Left lung (tissue), 4 donors: ENCODE measurements at regions not wholly inside any gene's neighbourhood (a gene's known extent, or its start where the extent isn't known, plus 50 kb on each side); places are given as distances from the start of the nearest gene placed in this dataset.

Experiments used
- ATAC-seq: fragments of 200-7000 bp; cut with Tn5 transposase; one replicate; pipeline ENCODE4 v1.9.1; 2020; ENCODE audit warnings: moderate library complexity
- DNase-seq, 4 donors: peaks; one replicate each; pipeline ENCODE4 v3.0.0-alpha.2; 2013 to 2020
- H3K27ac ChIP-seq, 2 donors: fragments of 200-600 bp; sonication (generic) in 1 of 2; one replicate each; pipeline versions ENCODE4 v1.5.0 to v1.8.0; 2020 to 2021
- H3K27me3 ChIP-seq, 2 donors: fragments of 200-600 bp; sonication (generic) in 1 of 2; one replicate each; pipeline versions ENCODE4 v1.5.0 to v1.8.0; 2020 to 2021
- H3K36me3 ChIP-seq, 2 donors: fragments of 200-600 bp; sonication (generic) in 1 of 2; one replicate each; pipeline versions ENCODE4 v1.5.0 to v1.8.0; 2020 to 2021
- H3K4me1 ChIP-seq, 2 donors: fragments of 200-600 bp; one replicate each; pipeline ENCODE4 v1.8.0; 2021
- H3K4me3 ChIP-seq, 2 donors: fragments of 200-600 bp; sonication (generic) in 1 of 2; one replicate each; pipeline versions ENCODE4 v1.5.0 to v1.8.0; 2020 to 2021; ENCODE audit warnings: mild to moderate bottlenecking in 1 of 2
- H3K9me3 ChIP-seq, 2 donors: fragments of 200-600 bp; sonication (generic) in 1 of 2; one replicate each; pipeline versions ENCODE4 v1.5.0 to v1.8.0; 2020 to 2021
- CTCF ChIP-seq, 2 donors: fragments of 200-600 bp; sonication (generic) in 1 of 2; IDR thresholded peaks; one replicate each; pipeline versions ENCODE4 v1.5.0 to v1.8.0; 2021; ENCODE audit warnings: antibody characterized with exemption in 2 of 2
- intact Hi-C, 2 donors: fragments of 100-400 bp; cut with DNase I; formaldehyde crosslinking; loops; one replicate each; pipeline versions ENCODE4 v1.11.2 to v1.14.2; 2022
- donor health status: DM: no; HTN: yes; CAD: no.
- donor health status: DM: no; HTN: no; CAD: no.

- no peak for DNase-seq
- intact Hi-C loops = no loop called here
- H3K36me3 ChIP-seq = no peaks in the 10 kb centered on the region
- no peaks in the 10 kb centered on the region for H3K9me3 ChIP-seq
- ATAC-seq = no peak
- no peak for TF ChIP-seq CTCF (IDR thresholded peaks at IDR 0.05)
- H3K4me3 ChIP-seq = no peak overlapping the region
- no peak overlapping the region for H3K27ac ChIP-seq
- no peaks in the 10 kb centered on the region for H3K4me1 ChIP-seq
- no peaks in the 10 kb centered on the region for H3K27me3 ChIP-seq
These were observed 181.9 kb downstream of the CEP135 start for GRCh38 chr4:56130606-56131155.

GRCh38 chr4:56129431-56129861 lies 180.7 kb downstream of the CEP135 start:
- H3K27me3 ChIP-seq = no peaks in the 10 kb centered on the region
- no peaks in the 10 kb centered on the region for H3K9me3 ChIP-seq
- ATAC-seq (peak; percentile 85), DNase-seq (no peak)
- no peak for TF ChIP-seq CTCF (IDR thresholded peaks at IDR 0.05)
- intact Hi-C loops = no loop called here
- H3K4me1 ChIP-seq = no peaks in the 10 kb centered on the region
- H3K4me3 ChIP-seq = no peak overlapping the region
- no peak overlapping the region for H3K27ac ChIP-seq
- no peaks in the 10 kb centered on the region for H3K36me3 ChIP-seq

- no peak for ATAC-seq
- H3K4me1 ChIP-seq = no peaks in the 10 kb centered on the region
- no peak for TF ChIP-seq CTCF (IDR thresholded peaks at IDR 0.05)
- no peak for DNase-seq
- intact Hi-C loops = no loop called here
- H3K27me3 ChIP-seq = no peaks in the 10 kb centered on the region
- no peak overlapping the region for H3K4me3 ChIP-seq
- H3K27ac ChIP-seq = no peak overlapping the region
- H3K36me3 ChIP-seq = no peaks in the 10 kb centered on the region
- no peaks in the 10 kb centered on the region for H3K9me3 ChIP-seq
These were observed 179.5 kb downstream of the CEP135 start for GRCh38 chr4:56128213-56128612.

- peak in 2 of 4 donors; percentile 44 to 60 for DNase-seq
- H3K27ac ChIP-seq = no peak overlapping the region
- intact Hi-C loops = no loop called here
These were observed 179.0 kb downstream of the CEP135 start for GRCh38 chr4:56127716-56128115.

GRCh38 chr4:56123547-56123946 lies 174.8 kb downstream of the CEP135 start:
- no peaks in the 10 kb centered on the region for H3K4me1 ChIP-seq
- DNase-seq = no peak
- H3K36me3 ChIP-seq = no peaks in the 10 kb centered on the region
- H3K9me3 ChIP-seq = no peaks in the 10 kb centered on the region
- ATAC-seq = no peak
- H3K4me3 ChIP-seq = no peak overlapping the region
- no peak overlapping the region for H3K27ac ChIP-seq
- TF ChIP-seq CTCF (IDR thresholded peaks at IDR 0.05) = no peak
- H3K27me3 ChIP-seq = no peaks in the 10 kb centered on the region
- intact Hi-C loops = no loop called here

More at GRCh38 chr4:56127716-56128115, 179.0 kb downstream of the CEP135 start:
- no peak for TF ChIP-seq CTCF (IDR thresholded peaks at IDR 0.05)
- Histone ChIP-seq H3K27me3 (no peaks in the 10 kb centered on the region), H3K36me3 (no peaks in the 10 kb centered on the region), H3K4me3 (no peak overlapping the region), H3K9me3 (no peaks in the 10 kb centered on the region), H3K4me1 (no peaks in the 10 kb centered on the region)
- no peak for ATAC-seq
